IMR-90 (cell line): ENCODE measurements at regions not wholly inside any gene's neighbourhood (a gene's known extent, or its start where the extent isn't known, plus 50 kb on each side); places are given as distances from the start of the nearest gene placed in this dataset.

Source experiments
- ATAC-seq: fragments of 200-7000 bp; cut with Tn5 transposase; 2 replicates; pipeline ENCODE4 v1.9.1; 2020; ENCODE audit warnings: low read depth, mild to moderate bottlenecking, moderate library complexity
- BruUV-seq: library from RNA; stranded (reverse); fragments of 400-500 nt; replicated peaks from 2 replicates; lab custom pipeline; 2021; lab: Mats Ljungman, UMichigan
- CTCF ChIA-PET: fragments of 300-600 bp; formaldehyde crosslinking; extraction: SDS; loops from one replicate; lab custom pipeline; 2021; ENCODE audit warnings: antibody characterized with exemption; lab: Yijun Ruan, JAX
- POLR2A ChIA-PET: fragments of 300-600 bp; sonication (Branson Sonifier 250); formaldehyde crosslinking; loops from one replicate; lab custom pipeline; 2022; ENCODE audit warnings: antibody characterized with exemption; ENCODE audit not compliant: unreplicated experiment; lab: Charles Lee
- DNase-seq: peaks from one replicate; pipeline ENCODE4 v3.0.0; 2013
- H2AFZ ChIP-seq: replicated peaks from 2 replicates; pipeline ENCODE3; 2013; ENCODE audit warnings: low read length, mild to moderate bottlenecking; ENCODE audit not compliant: poor library complexity
- H2AK5ac ChIP-seq: 2 replicates; pipeline ENCODE4 v1.6.1; 2013; ENCODE audit warnings: low read depth, low read length, inconsistent platforms
- H2AK9ac ChIP-seq: replicated peaks from 2 replicates; pipeline ENCODE3; 2013; ENCODE audit warnings: mild to moderate bottlenecking, low read depth, low read length, moderate library complexity; ENCODE audit not compliant: poor library complexity
- H2BK120ac ChIP-seq: 2 replicates; pipeline ENCODE4 v1.6.1; 2013; ENCODE audit warnings: low read depth, low read length, inconsistent platforms
- H2BK15ac ChIP-seq: 3 replicates; pipeline ENCODE4 v1.6.1; 2013; ENCODE audit warnings: low read depth, low read length, inconsistent platforms
- H2BK20ac ChIP-seq: 2 replicates; pipeline ENCODE4 v1.6.1; 2013; ENCODE audit warnings: low read depth, mild to moderate bottlenecking, inconsistent platforms, low read length, moderate library complexity
- H2BK5ac ChIP-seq: 2 replicates; pipeline ENCODE4 v1.6.1; 2013; ENCODE audit warnings: mild to moderate bottlenecking, low read depth, low read length, inconsistent platforms; ENCODE audit not compliant: poor library complexity, severe bottlenecking
- H3K14ac ChIP-seq: replicated peaks from 2 replicates; pipeline ENCODE4 v1.6.1; 2013; ENCODE audit warnings: low read depth, low read length, inconsistent platforms
- H3K18ac ChIP-seq: 2 replicates; pipeline ENCODE4 v1.6.1; 2013; ENCODE audit warnings: low read depth, low read length, control low read depth
- H3K23ac ChIP-seq: 2 replicates; pipeline ENCODE4 v1.6.1; 2013; ENCODE audit warnings: low read depth, low read length, inconsistent platforms
- H3K27ac ChIP-seq: 2 replicates; pipeline ENCODE4 v1.5.1; 2013; ENCODE audit warnings: mild to moderate bottlenecking, control low read depth, low read length; ENCODE audit not compliant: insufficient read depth
- H3K27me3 ChIP-seq: 2 replicates; pipeline ENCODE4 v1.6.1; 2013; ENCODE audit warnings: low read length; ENCODE audit not compliant: control insufficient read depth, insufficient read depth
- H3K36me3 ChIP-seq: 2 replicates; pipeline ENCODE4 v1.6.1; 2013; ENCODE audit warnings: low read length, mixed read lengths; ENCODE audit not compliant: control insufficient read depth, insufficient read depth
- H3K4ac ChIP-seq: 2 replicates; pipeline ENCODE4 v1.6.1; 2013; ENCODE audit warnings: low read depth, low read length, inconsistent platforms
- H3K4me1 ChIP-seq: 2 replicates; pipeline ENCODE4 v1.6.1; 2013; ENCODE audit warnings: low read length, mixed read lengths; ENCODE audit not compliant: control insufficient read depth, insufficient read depth
- H3K4me2 ChIP-seq: 2 replicates; pipeline ENCODE4 v1.6.1; 2013; ENCODE audit warnings: low read depth, mild to moderate bottlenecking, control low read depth, low read length, moderate library complexity
- H3K4me3 ChIP-seq: 2 replicates; pipeline ENCODE4 v1.5.1; 2013; ENCODE audit warnings: low read depth, mild to moderate bottlenecking, control low read depth, low read length, moderate library complexity; ENCODE audit not compliant: insufficient read depth
- H3K56ac ChIP-seq: 2 replicates; pipeline ENCODE4 v1.6.1; 2013; ENCODE audit warnings: low read length, inconsistent platforms; ENCODE audit not compliant: insufficient read depth; ENCODE audit errors: extremely low read depth
- H3K79me1 ChIP-seq, 2 experiments: 2 replicates each; pipeline ENCODE4 v1.6.1; 2013; ENCODE audit warnings: low read length in 2 of 2, inconsistent platforms in 1 of 2, low read depth in 1 of 2
- H3K9ac ChIP-seq: 2 replicates; pipeline ENCODE4 v1.6.1; 2013; ENCODE audit warnings: low read depth, low read length, control low read depth
- H3K9me1 ChIP-seq: 2 replicates; pipeline ENCODE4 v1.6.1; 2013; ENCODE audit warnings: low read length, inconsistent platforms; ENCODE audit not compliant: insufficient read depth
- H3K9me3 ChIP-seq: 2 replicates; pipeline ENCODE4 v1.6.1; 2013; ENCODE audit warnings: low read length; ENCODE audit not compliant: control insufficient read depth, insufficient read depth
- H4K20me1 ChIP-seq: 2 replicates; pipeline ENCODE4 v1.6.1; 2013; ENCODE audit warnings: low read length, inconsistent platforms; ENCODE audit not compliant: insufficient read depth
- H4K5ac ChIP-seq: 2 replicates; pipeline ENCODE4 v1.6.1; 2013; ENCODE audit warnings: mild to moderate bottlenecking, low read depth, low read length, control low read depth
- H4K8ac ChIP-seq, 2 experiments: 2 replicates each; pipeline ENCODE4 v1.6.1; 2013; ENCODE audit warnings: low read depth in 2 of 2, low read length in 2 of 2, control low read depth in 1 of 2, inconsistent platforms in 1 of 2
- H4K91ac ChIP-seq: 2 replicates; pipeline ENCODE4 v1.6.1; 2013; ENCODE audit warnings: low read depth, low read length, inconsistent platforms; ENCODE audit not compliant: insufficient read depth
- CEBPB ChIP-seq: IDR thresholded peaks from 2 replicates; pipeline ENCODE4 v1.6.1; 2012; ENCODE audit warnings: low read depth, low read length, improper control_type of control experiment
- CHD1 ChIP-seq: IDR thresholded peaks from 2 replicates; pipeline ENCODE4 v1.6.1; 2012; ENCODE audit warnings: low read depth, low read length, improper control_type of control experiment
- FOS ChIP-seq: fragments of 150-350 bp; IDR thresholded peaks from 2 replicates; pipeline ENCODE4 v1.6.1; 2016; ENCODE audit warnings: low read depth, low read length
- MAZ ChIP-seq: IDR thresholded peaks from 2 replicates; pipeline ENCODE4 v1.6.1; 2012; ENCODE audit warnings: low read depth, mild to moderate bottlenecking, low read length, improper control_type of control experiment, moderate library complexity, borderline replicate concordance
- MXI1 ChIP-seq: IDR thresholded peaks from 2 replicates; pipeline ENCODE4 v1.6.1; 2012; ENCODE audit warnings: low read depth, mild to moderate bottlenecking, low read length, moderate library complexity, borderline replicate concordance
- NFE2L2 ChIP-seq: fragments of 150-350 bp; IDR thresholded peaks from 2 replicates; pipeline ENCODE4 v1.6.1; 2016; ENCODE audit warnings: low read depth, mild to moderate bottlenecking, low read length
- RAD21 ChIP-seq: IDR thresholded peaks from 2 replicates; pipeline ENCODE4 v1.6.1; 2012; ENCODE audit warnings: low read length, improper control_type of control experiment
- RCOR1 ChIP-seq: IDR thresholded peaks from 2 replicates; pipeline ENCODE4 v1.6.1; 2012; ENCODE audit warnings: mild to moderate bottlenecking, low read length, improper control_type of control experiment; ENCODE audit not compliant: insufficient replicate concordance
- RFX5 ChIP-seq: IDR thresholded peaks from 2 replicates; pipeline ENCODE4 v1.8.0; 2012; ENCODE audit warnings: low read depth, mild to moderate bottlenecking, low read length, moderate library complexity
- SMC3 ChIP-seq: fragments of 150-350 bp; IDR thresholded peaks from 2 replicates; pipeline ENCODE4 v1.6.1; 2016; ENCODE audit warnings: low read depth, mild to moderate bottlenecking, antibody characterized with exemption, low read length, moderate library complexity
- WGBS, 2 experiments: methylation state at CpG; one replicate each; pipeline versions ENCODE4 v1.1.5 to v1.1.7; 2013; ENCODE audit warnings: missing lambda C conversion rate in 2 of 2; ENCODE audit not compliant: insufficient read length in 1 of 2; ENCODE audit errors: extremely low coverage in 2 of 2; 5-methylcytosine and 5-hydroxymethylcytosine counted together
- dilution Hi-C: fragments of 300-500 bp; cut with HindIII; formaldehyde crosslinking; loops from one replicate; pipeline ENCODE4 v1.14.3; 2018; ENCODE audit warnings: low sequenced_read_pairs; ENCODE audit not compliant: unreplicated experiment
- in situ Hi-C: fragments of 300-500 bp; cut with MboI; formaldehyde crosslinking; loops from 3 replicates; pipeline ENCODE4 v1.14.3; 2019; ENCODE audit warnings: low sequenced_read_pairs, inconsistent platforms, mixed read lengths
- intact Hi-C: fragments of 100-400 bp; cut with micrococcal nuclease; formaldehyde crosslinking; loops from 2 replicates; pipeline ENCODE4 v1.10.0; 2022
- TF ChIP-seq, protein P1 (sequence below): fragments of 150-350 bp; IDR thresholded peaks from 2 replicates; pipeline ENCODE4 v1.6.1; 2016; ENCODE audit warnings: low read depth, mild to moderate bottlenecking, low read length, moderate library complexity, borderline replicate concordance
- TF ChIP-seq, protein P2 (sequence below): conservative IDR thresholded peaks from 2 replicates; pipeline ENCODE4 v1.5.1; 2012; ENCODE audit warnings: mild to moderate bottlenecking, low read depth, low read length, improper control_type of control experiment
- TF ChIP-seq, protein P3 (sequence below): fragments of 150-350 bp; IDR thresholded peaks from 2 replicates; pipeline ENCODE4 v1.6.1; 2017; ENCODE audit warnings: mild to moderate bottlenecking, antibody characterized with exemption, low read length, low read depth

DNA sequence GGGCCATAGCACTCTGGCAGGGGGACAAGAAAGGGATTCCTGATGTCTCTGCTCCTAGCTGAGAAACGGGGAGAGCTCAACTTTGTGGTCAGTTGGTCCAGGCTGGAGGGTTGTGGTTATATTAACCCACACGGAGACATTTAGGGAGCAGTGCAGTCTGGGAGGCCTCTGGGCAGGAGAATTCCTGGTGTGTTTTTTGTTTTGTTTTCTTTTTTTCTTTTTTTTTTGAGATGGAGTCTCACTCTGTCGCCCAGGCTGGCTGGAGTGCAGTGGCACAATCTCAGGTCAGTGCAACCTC is 88.0 kb upstream of the SHISAL1 start:
- Histone ChIP-seq H3K18ac (no peak overlapping the region), H4K8ac (no peak overlapping the region), H2AFZ (no peak overlapping the region), H2AK5ac (no peak overlapping the region), H2AK9ac (peak overlapping the region; percentile 15), H3K9me1 (no peaks in the 10 kb centered on the region), H2BK120ac (no peak overlapping the region), H4K20me1 (no peaks in the 10 kb centered on the region), H3K23ac (no peak overlapping the region), H3K36me3 (no peaks in the 10 kb centered on the region), H3K27me3 (peaks cover 19% of the 10 kb centered on the region; the same call in 1 of the 2 replicates), H3K27ac (no peak overlapping the region), H3K56ac (no peak overlapping the region), H4K5ac (no peak overlapping the region), H3K4me1 (no peaks in the 10 kb centered on the region), H3K79me1 (no peaks in the 10 kb centered on the region), H3K4me2 (no peak overlapping the region), H3K9ac (no peak overlapping the region), H4K91ac (no peak overlapping the region), H3K4ac (no peak overlapping the region), H3K14ac (no peak overlapping the region), H3K4me3 (no peak overlapping the region), H2BK15ac (no peak overlapping the region), H3K9me3 (no peaks in the 10 kb centered on the region), H2BK20ac (no peak overlapping the region), H2BK5ac (no peak overlapping the region)
- TF ChIP-seq FOS, result no peak
- TF ChIP-seq RAD21, result no peak
- TF ChIP-seq NFE2L2, result no peak
- no peak for TF ChIP-seq CEBPB
- no peak for TF ChIP-seq RFX5
- TF ChIP-seq CHD1, result no peak
- no peak for TF ChIP-seq MXI1
- TF ChIP-seq MAZ, result no peak
- TF ChIP-seq, protein P1, sequence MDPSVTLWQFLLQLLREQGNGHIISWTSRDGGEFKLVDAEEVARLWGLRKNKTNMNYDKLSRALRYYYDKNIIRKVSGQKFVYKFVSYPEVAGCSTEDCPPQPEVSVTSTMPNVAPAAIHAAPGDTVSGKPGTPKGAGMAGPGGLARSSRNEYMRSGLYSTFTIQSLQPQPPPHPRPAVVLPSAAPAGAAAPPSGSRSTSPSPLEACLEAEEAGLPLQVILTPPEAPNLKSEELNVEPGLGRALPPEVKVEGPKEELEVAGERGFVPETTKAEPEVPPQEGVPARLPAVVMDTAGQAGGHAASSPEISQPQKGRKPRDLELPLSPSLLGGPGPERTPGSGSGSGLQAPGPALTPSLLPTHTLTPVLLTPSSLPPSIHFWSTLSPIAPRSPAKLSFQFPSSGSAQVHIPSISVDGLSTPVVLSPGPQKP, result no peak
- TF ChIP-seq, protein P2, sequence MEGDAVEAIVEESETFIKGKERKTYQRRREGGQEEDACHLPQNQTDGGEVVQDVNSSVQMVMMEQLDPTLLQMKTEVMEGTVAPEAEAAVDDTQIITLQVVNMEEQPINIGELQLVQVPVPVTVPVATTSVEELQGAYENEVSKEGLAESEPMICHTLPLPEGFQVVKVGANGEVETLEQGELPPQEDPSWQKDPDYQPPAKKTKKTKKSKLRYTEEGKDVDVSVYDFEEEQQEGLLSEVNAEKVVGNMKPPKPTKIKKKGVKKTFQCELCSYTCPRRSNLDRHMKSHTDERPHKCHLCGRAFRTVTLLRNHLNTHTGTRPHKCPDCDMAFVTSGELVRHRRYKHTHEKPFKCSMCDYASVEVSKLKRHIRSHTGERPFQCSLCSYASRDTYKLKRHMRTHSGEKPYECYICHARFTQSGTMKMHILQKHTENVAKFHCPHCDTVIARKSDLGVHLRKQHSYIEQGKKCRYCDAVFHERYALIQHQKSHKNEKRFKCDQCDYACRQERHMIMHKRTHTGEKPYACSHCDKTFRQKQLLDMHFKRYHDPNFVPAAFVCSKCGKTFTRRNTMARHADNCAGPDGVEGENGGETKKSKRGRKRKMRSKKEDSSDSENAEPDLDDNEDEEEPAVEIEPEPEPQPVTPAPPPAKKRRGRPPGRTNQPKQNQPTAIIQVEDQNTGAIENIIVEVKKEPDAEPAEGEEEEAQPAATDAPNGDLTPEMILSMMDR, result no peak
- TF ChIP-seq, protein P3, sequence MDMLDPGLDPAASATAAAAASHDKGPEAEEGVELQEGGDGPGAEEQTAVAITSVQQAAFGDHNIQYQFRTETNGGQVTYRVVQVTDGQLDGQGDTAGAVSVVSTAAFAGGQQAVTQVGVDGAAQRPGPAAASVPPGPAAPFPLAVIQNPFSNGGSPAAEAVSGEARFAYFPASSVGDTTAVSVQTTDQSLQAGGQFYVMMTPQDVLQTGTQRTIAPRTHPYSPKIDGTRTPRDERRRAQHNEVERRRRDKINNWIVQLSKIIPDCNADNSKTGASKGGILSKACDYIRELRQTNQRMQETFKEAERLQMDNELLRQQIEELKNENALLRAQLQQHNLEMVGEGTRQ, result no peak
- no peak for TF ChIP-seq RCOR1
- no peak for TF ChIP-seq SMC3
- no peak for ATAC-seq
- ChIA-PET POLR2A (no interaction called here), CTCF (no interaction called here)
- intact Hi-C loops (no loop called here), in situ Hi-C loops (no loop called here), dilution Hi-C loops (no loop called here)
- BruUV-seq, result no TSS peak
- no CpG with 5 or more reads among the region's 3 CpGs for WGBS, 2 experiments
- DNase-seq, result no peak
